ENCODE measurements at regions not wholly inside any gene's neighbourhood (a gene's known extent, or its start where the extent isn't known, plus 50 kb on each side); places are given as distances from the start of the nearest gene placed in this dataset.

DNA sequence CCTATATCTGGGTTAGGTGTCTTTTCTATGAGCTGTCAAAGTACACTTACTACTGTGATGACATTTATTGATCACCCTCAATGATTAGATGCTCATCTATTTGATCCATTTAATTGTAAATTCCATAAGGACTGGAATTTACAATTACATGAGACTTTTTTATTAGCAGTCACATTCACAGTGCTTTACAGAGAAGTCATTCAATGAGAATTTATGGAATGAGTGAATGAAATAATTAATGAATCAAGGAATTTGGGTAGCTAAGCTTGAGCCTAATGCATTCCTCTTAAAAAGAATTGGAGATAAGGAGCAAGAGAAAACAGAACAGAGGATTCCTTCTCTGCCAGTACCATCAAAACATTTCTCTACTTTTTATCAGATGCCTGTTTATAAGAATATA, 1437.5 kb upstream of the CDH8 start:
- H3K36me3 ChIP-seq (ENCODE audit: insufficient read depth, low read length) = no peaks in the 10 kb centered on the region
- H3K4me1 ChIP-seq (ENCODE audit: insufficient read depth, low read length) = no peaks in the 10 kb centered on the region
- no peak for DNase-seq (ENCODE audit: insufficient read length, low spot score, missing footprints)
- H2AFZ ChIP-seq (ENCODE audit: low read length) = no peak overlapping the region
- H3K79me2 ChIP-seq (ENCODE audit: insufficient read depth, low read length) = no peaks in the 10 kb centered on the region
- H3K27me3 ChIP-seq (ENCODE audit: insufficient read depth, low read length) = no peaks in the 10 kb centered on the region
- no peak for TF ChIP-seq CTCF (IDR thresholded peaks at IDR 0.05; ENCODE audit: extremely low read depth, low read depth, low read length)
- no peaks in the 10 kb centered on the region for H3K9me3 ChIP-seq (ENCODE audit: low read depth, low read length)
- no peak overlapping the region for H3K27ac ChIP-seq (ENCODE audit: low read depth, low read length)
- no peak overlapping the region for H3K4me3 ChIP-seq (ENCODE audit: insufficient read depth, low read length)
- H3K4me2 ChIP-seq (ENCODE audit: insufficient read depth, low read length) = no peak overlapping the region
- H4K20me1 ChIP-seq (ENCODE audit: insufficient read depth, low read length) = no peaks in the 10 kb centered on the region

DNA sequence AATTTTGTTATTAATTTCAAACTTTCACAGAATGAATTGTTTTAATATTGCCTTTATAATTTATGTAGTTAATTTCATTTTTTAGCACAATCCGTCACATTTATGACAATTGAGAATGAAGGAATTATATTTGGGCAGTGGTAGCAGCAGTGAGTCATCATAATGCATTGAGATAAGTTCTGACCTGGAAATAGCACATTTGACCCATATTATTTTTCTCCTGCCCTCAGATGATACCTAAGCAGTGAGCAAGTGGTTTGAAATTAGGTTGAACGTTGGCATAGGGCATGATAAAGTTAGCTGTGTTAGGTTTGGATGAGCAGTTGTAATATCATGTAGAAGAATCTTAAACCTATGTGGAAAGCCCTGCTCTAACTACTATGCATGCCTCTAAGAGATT, 1431.3 kb upstream of the CDH8 start:
- Histone ChIP-seq H3K9me3 (ENCODE audit: low read depth, low read length) (no peaks in the 10 kb centered on the region), H3K79me2 (ENCODE audit: insufficient read depth, low read length) (no peaks in the 10 kb centered on the region), H3K36me3 (ENCODE audit: insufficient read depth, low read length) (no peaks in the 10 kb centered on the region), H3K27me3 (ENCODE audit: insufficient read depth, low read length) (no peaks in the 10 kb centered on the region), H2AFZ (ENCODE audit: low read length) (no peak overlapping the region), H3K27ac (ENCODE audit: low read depth, low read length) (no peak overlapping the region), H4K20me1 (ENCODE audit: insufficient read depth, low read length) (no peaks in the 10 kb centered on the region), H3K4me1 (ENCODE audit: insufficient read depth, low read length) (no peaks in the 10 kb centered on the region), H3K4me2 (ENCODE audit: insufficient read depth, low read length) (no peak overlapping the region), H3K4me3 (ENCODE audit: insufficient read depth, low read length) (no peak overlapping the region)
- DNase-seq (ENCODE audit: insufficient read length, low spot score, missing footprints) = no peak
- TF ChIP-seq CTCF (IDR thresholded peaks at IDR 0.05; ENCODE audit: extremely low read depth, low read depth, low read length) = no peak

DNA sequence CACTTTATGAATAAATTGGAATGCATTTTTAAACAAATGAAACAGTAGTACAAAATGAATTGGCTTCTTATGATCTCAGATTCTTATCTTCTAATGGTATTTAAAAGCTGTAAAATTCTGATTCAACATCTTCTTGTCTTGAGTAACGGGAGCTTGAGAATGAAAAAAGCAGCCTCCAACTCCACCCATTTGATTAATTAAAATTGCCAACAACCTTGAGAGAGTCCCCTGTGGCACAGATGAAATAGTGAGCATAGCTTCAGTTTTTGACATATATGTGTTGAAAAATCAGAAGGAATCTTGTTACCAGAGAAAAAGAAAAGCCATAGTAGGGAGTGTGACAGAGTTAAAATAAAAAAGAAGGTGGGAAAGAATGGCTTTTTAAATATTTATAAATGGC, 1426.1 kb upstream of the CDH8 start:
- no peaks in the 10 kb centered on the region for H3K9me3 ChIP-seq (ENCODE audit: low read depth, low read length)
- H3K36me3 ChIP-seq (ENCODE audit: insufficient read depth, low read length) = no peaks in the 10 kb centered on the region
- no peak overlapping the region for H3K27ac ChIP-seq (ENCODE audit: low read depth, low read length)
- no peak overlapping the region for H2AFZ ChIP-seq (ENCODE audit: low read length)
- no peak overlapping the region for H3K4me3 ChIP-seq (ENCODE audit: insufficient read depth, low read length)
- no peak for TF ChIP-seq CTCF (IDR thresholded peaks at IDR 0.05; ENCODE audit: extremely low read depth, low read depth, low read length)
- H3K4me2 ChIP-seq (ENCODE audit: insufficient read depth, low read length) = no peak overlapping the region
- H4K20me1 ChIP-seq (ENCODE audit: insufficient read depth, low read length) = no peaks in the 10 kb centered on the region
- DNase-seq (ENCODE audit: insufficient read length, low spot score, missing footprints) = no peak
- no peaks in the 10 kb centered on the region for H3K27me3 ChIP-seq (ENCODE audit: insufficient read depth, low read length)
- H3K79me2 ChIP-seq (ENCODE audit: insufficient read depth, low read length) = no peaks in the 10 kb centered on the region
- no peaks in the 10 kb centered on the region for H3K4me1 ChIP-seq (ENCODE audit: insufficient read depth, low read length)

DNA sequence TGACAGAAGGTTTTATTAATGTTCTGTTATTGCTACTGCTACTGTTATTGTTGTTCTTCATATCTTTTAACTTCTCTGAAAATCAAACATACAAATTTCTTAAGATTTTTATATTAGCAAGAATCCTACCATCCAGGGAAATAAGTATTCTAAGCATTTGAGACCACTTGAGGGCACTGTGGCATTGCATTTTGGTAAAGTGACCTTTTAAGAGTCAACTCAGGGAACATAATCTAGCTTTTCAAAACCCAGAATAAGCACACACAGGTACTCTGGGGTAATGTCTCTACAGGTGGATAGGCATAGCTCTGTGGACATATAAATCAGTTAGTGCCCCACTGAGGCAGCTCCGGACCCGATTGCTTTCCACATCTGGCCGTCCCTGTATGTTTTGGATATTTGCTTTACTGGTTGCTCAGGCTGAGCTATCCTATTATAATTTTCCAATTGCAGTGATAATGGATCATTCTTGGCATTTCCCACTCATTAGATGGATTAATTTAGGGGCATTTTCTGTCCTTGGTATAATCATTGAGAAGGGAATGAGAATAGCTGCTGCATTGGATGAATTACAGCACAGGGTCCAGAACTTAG, 1425.1 kb upstream of the CDH8 start:
- no peaks in the 10 kb centered on the region for H3K27me3 ChIP-seq (ENCODE audit: insufficient read depth, low read length)
- no peak overlapping the region for H3K4me2 ChIP-seq (ENCODE audit: insufficient read depth, low read length)
- H3K4me3 ChIP-seq (ENCODE audit: insufficient read depth, low read length) = no peak overlapping the region
- H4K20me1 ChIP-seq (ENCODE audit: insufficient read depth, low read length) = no peaks in the 10 kb centered on the region
- DNase-seq (ENCODE audit: insufficient read length, low spot score, missing footprints) = no peak
- no peaks in the 10 kb centered on the region for H3K9me3 ChIP-seq (ENCODE audit: low read depth, low read length)
- no peak overlapping the region for H3K27ac ChIP-seq (ENCODE audit: low read depth, low read length)
- TF ChIP-seq CTCF (IDR thresholded peaks at IDR 0.05; ENCODE audit: extremely low read depth, low read depth, low read length) = peak; percentile 55
- no peaks in the 10 kb centered on the region for H3K79me2 ChIP-seq (ENCODE audit: insufficient read depth, low read length)
- H3K4me1 ChIP-seq (ENCODE audit: insufficient read depth, low read length) = no peaks in the 10 kb centered on the region
- no peaks in the 10 kb centered on the region for H3K36me3 ChIP-seq (ENCODE audit: insufficient read depth, low read length)
- no peak overlapping the region for H2AFZ ChIP-seq (ENCODE audit: low read length)

Data from osteoblast (primary cell).